ENCODE measurements at regions not wholly inside any gene's neighbourhood (a gene's known extent, or its start where the extent isn't known, plus 50 kb on each side); places are given as distances from the start of the nearest gene placed in this dataset.

GRCh38 chr7:50166997-50167965 lies 74.2 kb upstream of the ZPBP start:
- ATAC-seq (no peak), DNase-seq (ENCODE audit: low spot score) (no peak)

- ATAC-seq (no peak), DNase-seq (ENCODE audit: low spot score) (no peak)
Observed at GRCh38 chr7:50164559-50165170, 71.6 kb upstream of the ZPBP start.

- no peak for ATAC-seq
- no peak for DNase-seq (ENCODE audit: low spot score)
Observed at GRCh38 chr7:50160206-50160605, 67.2 kb upstream of the ZPBP start.

GRCh38 chr7:50159154-50159553 lies 66.1 kb upstream of the ZPBP start:
- no peak for DNase-seq (ENCODE audit: low spot score)
- ATAC-seq = no peak

DNA sequence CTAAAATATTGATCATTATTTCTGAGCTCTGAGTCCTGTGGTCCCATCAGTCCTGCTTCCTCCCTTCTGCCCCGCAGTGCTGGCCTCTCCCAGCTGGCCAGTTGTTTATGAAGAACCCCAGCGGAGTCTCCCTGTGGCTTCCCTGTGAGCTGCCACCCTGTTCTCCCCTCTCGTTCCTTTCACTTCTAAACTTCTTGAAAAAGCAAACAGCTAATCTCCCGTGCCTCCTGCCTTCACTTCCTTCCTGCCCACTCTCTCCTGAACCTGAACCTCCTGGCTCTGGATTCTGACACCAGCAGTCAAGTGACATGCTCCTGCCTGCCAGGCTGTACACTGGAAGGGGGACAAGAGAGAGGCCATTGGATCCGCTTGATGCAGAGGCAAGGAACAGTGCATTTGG lies 63.7 kb upstream of the ZPBP start:
- ATAC-seq (no peak), DNase-seq (ENCODE audit: low spot score) (no peak)

GRCh38 chr7:50156163-50156562 lies 63.1 kb upstream of the ZPBP start:
- no peak for DNase-seq (ENCODE audit: low spot score)
- ATAC-seq = no peak

- ATAC-seq (no peak), DNase-seq (ENCODE audit: low spot score) (no peak)
Observed at GRCh38 chr7:50155755-50156154, 62.7 kb upstream of the ZPBP start.

- ATAC-seq (no peak), DNase-seq (ENCODE audit: low spot score) (no peak)
Observed at GRCh38 chr7:50153995-50154394, 60.9 kb upstream of the ZPBP start.

GRCh38 chr7:50153148-50153547 lies 60.1 kb upstream of the ZPBP start:
- ATAC-seq = no peak

GRCh38 chr7:50152486-50152885 lies 59.4 kb upstream of the ZPBP start:
- ATAC-seq (no peak), DNase-seq (ENCODE audit: low spot score) (no peak)

More at GRCh38 chr7:50153148-50153547, 60.1 kb upstream of the ZPBP start:
- DNase-seq (ENCODE audit: low spot score) = no peak

GRCh38 chr7:50151661-50152060 lies 58.6 kb upstream of the ZPBP start:
- DNase-seq (ENCODE audit: low spot score) (no peak), ATAC-seq (no peak)

GRCh38 chr7:50151001-50151400 lies 58.0 kb upstream of the ZPBP start:
- ATAC-seq (no peak), DNase-seq (ENCODE audit: low spot score) (no peak)

- no peak for DNase-seq (ENCODE audit: low spot score)
- ATAC-seq = no peak
Observed at GRCh38 chr7:50149369-50149768, 56.3 kb upstream of the ZPBP start.

GRCh38 chr7:50147951-50148808 lies 55.1 kb upstream of the ZPBP start:
- no peak for ATAC-seq
- DNase-seq (ENCODE audit: low spot score) = no peak

GRCh38 chr7:50146692-50147091 lies 53.6 kb upstream of the ZPBP start:
- ATAC-seq (no peak), DNase-seq (ENCODE audit: low spot score) (no peak)

DNA sequence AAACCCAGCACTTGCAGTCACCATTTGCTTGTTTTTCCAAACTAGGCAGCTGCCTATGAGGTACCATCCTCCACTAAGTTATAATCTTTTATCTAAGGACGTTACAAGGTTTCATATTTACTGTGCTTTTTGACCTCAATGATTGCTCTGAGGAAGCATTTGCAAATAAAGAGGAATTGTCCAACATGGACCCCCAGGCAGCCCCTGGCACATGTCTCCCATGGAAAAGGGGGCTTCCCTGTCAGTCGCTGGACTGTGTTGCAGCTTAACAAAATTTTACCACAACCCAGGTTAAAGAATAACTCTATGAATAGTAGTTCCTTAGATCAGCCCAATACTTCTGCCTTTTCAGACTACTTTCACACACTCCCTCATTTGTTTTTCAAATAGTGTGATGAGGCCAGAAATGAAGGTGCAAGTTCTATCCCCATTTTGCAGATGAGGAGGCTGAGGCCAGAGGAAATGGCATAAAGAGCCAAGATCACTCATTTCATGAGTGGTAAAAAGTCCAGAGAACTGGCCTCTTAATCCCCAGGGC lies 52.8 kb upstream of the ZPBP start:
- DNase-seq (ENCODE audit: low spot score) = no peak
- no peak for ATAC-seq

DNA sequence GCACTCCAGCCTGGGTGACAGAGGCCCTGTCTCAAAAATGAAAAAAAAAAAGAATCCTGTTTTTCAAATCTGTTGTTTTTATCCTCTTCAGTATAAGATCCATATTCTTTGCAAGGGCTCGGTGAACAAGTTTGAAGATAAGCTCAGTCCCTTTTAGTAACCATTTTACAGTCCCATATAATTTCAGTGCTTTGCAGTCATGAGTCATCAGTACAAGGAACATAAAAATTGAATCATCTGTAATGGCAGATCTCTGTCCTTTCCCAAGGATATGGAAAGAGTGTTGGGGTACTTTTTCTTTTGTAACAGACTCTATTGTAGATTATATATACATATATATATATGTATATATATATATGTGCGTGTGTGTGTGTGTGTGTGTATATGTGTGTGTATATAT lies 52.2 kb upstream of the ZPBP start:
- ATAC-seq = no peak

More for the DNA sequence above, 52.2 kb upstream of the ZPBP start:
- DNase-seq (ENCODE audit: low spot score) = no peak

All from left lobe of liver (tissue), 2 donors.